SHP77 treated with DMSO at 0.1 percent for 48 hours (cell line): ENCODE measurements at regions not wholly inside any gene's neighbourhood (a gene's known extent, or its start where the extent isn't known, plus 50 kb on each side); places are given as distances from the start of the nearest gene placed in this dataset.

Experiments used
- DNase-seq: peaks from one replicate; lab custom pipeline; 2025; lab: John Stamatoyannopoulos, UW

GRCh38 chrX:73768886-73769285 is 83.6 kb downstream of the XIST start:
- DNase-seq, result no peak

- DNase-seq, result no peak
These were observed 84.4 kb downstream of the XIST start for GRCh38 chrX:73768160-73768559.

GRCh38 chrX:73767017-73767416 is 85.5 kb downstream of the XIST start:
- no peak for DNase-seq

GRCh38 chrX:73766431-73766795 is 86.1 kb downstream of the XIST start:
- no peak for DNase-seq

- DNase-seq, result peak; percentile 17
These were observed 86.6 kb downstream of the XIST start for GRCh38 chrX:73765776-73766430.

- DNase-seq, result no peak
These were observed 94.3 kb downstream of the XIST start for GRCh38 chrX:73758250-73758649.
